HG03354 (cell line): ENCODE measurements at regions not wholly inside any gene's neighbourhood (a gene's known extent, or its start where the extent isn't known, plus 50 kb on each side); places are given as distances from the start of the nearest gene placed in this dataset.
A peak's percentile ranks its signal among the peaks of the same experiment; 100 is the strongest.
"Not testable (repeated sequence)": the region's sequence is repeated elsewhere in the genome, so short reads cannot be mapped to it uniquely, and the experiment has no call there.

Experiments
- ATAC-seq: cut with Tn5 transposase; IDR thresholded peaks from one replicate; pipeline ENCODE4 v1.9.1; 2021; ENCODE audit warnings: mild to moderate bottlenecking; ENCODE audit not compliant: unreplicated experiment, poor library complexity, severe bottlenecking

- peak; percentile 74 for ATAC-seq
Observed at GRCh38 chr2:147182260-147182659, 662.6 kb upstream of the ACVR2A start.

- ATAC-seq: peak; percentile 73
Observed at GRCh38 chr2:147181351-147182029, 663.3 kb upstream of the ACVR2A start.

- ATAC-seq: no peak
Observed at GRCh38 chr2:147177071-147177857, 667.6 kb upstream of the ACVR2A start.

- ATAC-seq: no peak
Observed at GRCh38 chr2:147174824-147175254, 670.0 kb upstream of the ACVR2A start.

- ATAC-seq: peak; percentile 57
Observed at GRCh38 chr2:147173798-147174197, 671.0 kb upstream of the ACVR2A start.

- ATAC-seq: no peak
Observed at GRCh38 chr2:147173189-147173581, 671.6 kb upstream of the ACVR2A start.

GRCh38 chr2:147172493-147173188 is 672.2 kb upstream of the ACVR2A start:
- ATAC-seq: no peak

GRCh38 chr2:147171941-147172340 is 672.9 kb upstream of the ACVR2A start:
- ATAC-seq: no peak

GRCh38 chr2:147170932-147171331 is 673.9 kb upstream of the ACVR2A start:
- ATAC-seq: no peak

- no peak for ATAC-seq
Observed at GRCh38 chr2:147165697-147166382, 679.0 kb upstream of the ACVR2A start.

GRCh38 chr2:147164563-147164962 is 680.3 kb upstream of the ACVR2A start:
- no peak for ATAC-seq

- ATAC-seq: no peak
Observed at GRCh38 chr2:147161746-147162145, 683.1 kb upstream of the ACVR2A start.

- ATAC-seq: no peak
Observed at GRCh38 chr2:147156970-147157369, 687.9 kb upstream of the ACVR2A start.

GRCh38 chr2:147150241-147150635 is 694.6 kb upstream of the ACVR2A start:
- ATAC-seq: no peak

GRCh38 chr2:147149575-147150240 is 695.1 kb upstream of the ACVR2A start:
- no peak for ATAC-seq

GRCh38 chr2:147147802-147148201 is 697.0 kb upstream of the ACVR2A start:
- ATAC-seq: no peak

GRCh38 chr2:147141930-147142329 is 702.9 kb upstream of the ACVR2A start:
- ATAC-seq: no peak

- not testable (repeated sequence) for ATAC-seq
Observed at GRCh38 chr2:147139732-147140131, 705.1 kb upstream of the ACVR2A start.

GRCh38 chr2:147137711-147138110 is 707.1 kb upstream of the ACVR2A start:
- ATAC-seq: no peak

GRCh38 chr2:147135376-147135775 is 709.5 kb upstream of the ACVR2A start:
- ATAC-seq: no peak
